T-cell (primary cell): ENCODE measurements at regions not wholly inside any gene's neighbourhood (a gene's known extent, or its start where the extent isn't known, plus 50 kb on each side); places are given as distances from the start of the nearest gene placed in this dataset.

Source experiments
- ATAC-seq, 4 experiments: fragments of 200-7000 bp in 3 of 4; fragments of 150-1000 bp in 1 of 4; cut with Tn5 transposase; replicated peaks in 1 of 4; 1 replicate in 3 of 4; 2 replicates in 1 of 4; pipeline ENCODE4 v1.10.0; 2021; ENCODE audit warnings: moderate library complexity in 3 of 4, mild to moderate bottlenecking in 2 of 4, moderate number of reproducible peaks in 1 of 4
- CTCF ChIA-PET, 2 donors: fragments of 300-600 bp; sonication (Branson Sonifier 250); formaldehyde crosslinking; loops; one replicate each; lab custom pipeline; 2022; ENCODE audit warnings: antibody characterized with exemption in 2 of 2; lab: Charles Lee
- POLR2A ChIA-PET, 2 donors: fragments of 300-600 bp; sonication (Branson Sonifier 250); formaldehyde crosslinking; loops; one replicate each; lab custom pipeline; 2022; ENCODE audit warnings: antibody characterized with exemption in 2 of 2; lab: Charles Lee
- DNase-seq, 35 experiments: peaks; one replicate each; pipeline versions ENCODE4 v3.0.0 to v3.0.0-alpha.2; 2013 to 2023
- H3K27ac ChIP-seq: one replicate; pipeline ENCODE4 v1.5.1; 2013; ENCODE audit warnings: low read length
- H3K27me3 ChIP-seq, 2 experiments: replicated peaks in 1 of 2; 1 replicate in 1 of 2; 2 replicates in 1 of 2; pipeline versions ENCODE4 v1.6.1 to v1.7.0; 2013; ENCODE audit warnings: low read length in 1 of 2, mixed read lengths in 1 of 2; ENCODE audit not compliant: control insufficient read depth in 2 of 2, insufficient read depth in 2 of 2; ENCODE audit errors: extremely low read depth in 1 of 2
- H3K36me3 ChIP-seq, 2 donors: 1 replicate in 1 of 2; 2 replicates in 1 of 2; pipeline versions ENCODE4 v1.6.1 to v1.7.0; 2013; ENCODE audit warnings: low read length in 1 of 2; ENCODE audit not compliant: control insufficient read depth in 2 of 2, insufficient read depth in 1 of 2; ENCODE audit errors: extremely low read depth in 1 of 2
- H3K4me1 ChIP-seq, 2 experiments: 1 replicate in 1 of 2; 2 replicates in 1 of 2; pipeline versions ENCODE4 v1.6.1 to v1.7.0; 2013; ENCODE audit warnings: low read length in 2 of 2, mixed read lengths in 1 of 2; ENCODE audit not compliant: insufficient read depth in 2 of 2, control insufficient read depth in 1 of 2; ENCODE audit errors: extremely low read depth in 1 of 2
- H3K4me3 ChIP-seq, 2 donors: 1 replicate in 1 of 2; 2 replicates in 1 of 2; pipeline versions ENCODE4 v1.5.1 to v1.7.0; 2013; ENCODE audit warnings: mild to moderate bottlenecking in 2 of 2, low read length in 1 of 2, moderate library complexity in 1 of 2; ENCODE audit not compliant: control insufficient read depth in 1 of 2; ENCODE audit errors: extremely low read depth in 1 of 2
- H3K9me3 ChIP-seq: 2 replicates; pipeline ENCODE4 v1.7.0; 2013
- H3K27ac Mint-ChIP-seq, 2 donors: one replicate each; pipeline ENCODE4 v1.8.0; 2020 to 2021; ENCODE audit warnings: mild to moderate bottlenecking in 2 of 2, mixed read lengths in 2 of 2
- H3K27me3 Mint-ChIP-seq, 2 donors: one replicate each; pipeline ENCODE4 v1.8.0; 2021 to 2022; ENCODE audit warnings: mixed read lengths in 2 of 2
- H3K36me3 Mint-ChIP-seq: one replicate; pipeline ENCODE4 v1.8.0; 2021; ENCODE audit warnings: mixed read lengths
- H3K4me1 Mint-ChIP-seq, 3 donors: one replicate each; pipeline ENCODE4 v1.8.0; 2020 to 2022; ENCODE audit warnings: mixed read lengths in 3 of 3, mild to moderate bottlenecking in 1 of 3
- H3K4me3 Mint-ChIP-seq, 3 donors: one replicate each; pipeline ENCODE4 v1.8.0; 2020 to 2022; ENCODE audit warnings: mild to moderate bottlenecking in 3 of 3, mixed read lengths in 3 of 3, moderate library complexity in 3 of 3
- H3K9me3 Mint-ChIP-seq, 3 donors: one replicate each; pipeline ENCODE4 v1.8.0; 2020 to 2022; ENCODE audit warnings: mixed read lengths in 3 of 3
- WGBS: methylation state at CpG from one replicate; pipeline ENCODE4 v1.1.5; 2013; ENCODE audit warnings: missing lambda C conversion rate; ENCODE audit not compliant: insufficient coverage; 5-methylcytosine and 5-hydroxymethylcytosine counted together

DNA sequence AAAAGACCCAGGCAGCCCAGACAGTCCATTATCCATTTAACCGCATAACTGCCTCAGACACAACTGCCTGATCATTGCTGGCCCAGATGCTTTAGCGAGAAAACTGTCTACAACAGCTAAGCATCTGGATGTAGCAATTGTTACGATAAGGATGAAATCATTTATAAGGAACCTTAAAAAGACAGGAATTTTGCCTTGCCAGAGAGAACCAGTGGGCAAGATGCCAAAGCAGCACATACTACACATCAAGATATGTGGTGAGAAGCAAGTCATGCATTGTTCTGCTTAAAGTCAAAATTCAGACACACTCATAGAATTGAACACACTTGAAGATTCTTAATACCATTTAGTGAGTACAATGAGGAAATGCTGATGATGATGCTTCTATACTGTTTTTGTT is 1525.3 kb downstream of the CDH8 start:
- Mint-ChIP-seq H3K27ac (no peak overlapping the region), H3K27me3 (no peaks in the 10 kb centered on the region), H3K4me1 (no peaks in the 10 kb centered on the region), H3K4me3 (no peak overlapping the region), H3K36me3 (no peaks in the 10 kb centered on the region), H3K9me3 (peaks cover 3 to 33% (median 25%) of the 10 kb centered on the region in 3 donors)
- POLR2A ChIA-PET = no interaction called here
- Histone ChIP-seq H3K27me3 (no peaks in the 10 kb centered on the region), H3K9me3 (peaks cover 2% of the 10 kb centered on the region), H3K4me1 (no peaks in the 10 kb centered on the region), H3K36me3 (no peaks in the 10 kb centered on the region), H3K4me3 (no peak overlapping the region), H3K27ac (no peak overlapping the region)
- ATAC-seq = no peak
- 80% methylated on average over 1 of the region's 3 CpGs for WGBS
- CTCF ChIA-PET = no interaction called here
- DNase-seq = no peak

DNA sequence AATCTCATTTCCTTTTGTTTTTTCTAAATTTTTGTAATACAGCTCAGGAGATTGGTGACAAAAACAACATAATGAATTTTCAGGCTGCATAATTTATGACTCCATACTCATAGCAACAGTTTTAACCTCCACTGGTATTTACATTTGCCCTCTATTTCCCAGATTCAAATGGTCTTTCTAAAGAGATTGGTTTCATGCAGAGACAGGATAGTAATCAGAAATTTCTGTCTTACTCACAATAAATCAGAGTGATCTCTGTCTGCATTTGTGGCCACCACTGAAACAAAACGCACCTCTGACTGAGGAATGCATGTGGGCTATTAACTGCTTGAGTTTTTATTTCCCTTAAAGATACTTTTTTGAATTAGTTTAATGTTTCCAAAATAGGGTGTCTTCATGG is 1526.0 kb downstream of the CDH8 start:
- WGBS = no CpG with 5 or more reads among the region's 1 CpG
- Mint-ChIP-seq H3K27me3 (no peaks in the 10 kb centered on the region), H3K36me3 (no peaks in the 10 kb centered on the region), H3K4me1 (no peaks in the 10 kb centered on the region), H3K9me3 (peaks cover under 1 to 35% (median 23%) of the 10 kb centered on the region in 3 donors), H3K4me3 (no peak overlapping the region), H3K27ac (no peak overlapping the region)
- ATAC-seq (no peak), DNase-seq (no peak)
- no peak overlapping the region for H3K4me3 ChIP-seq
- no peaks in the 10 kb centered on the region for H3K9me3 ChIP-seq
- no peaks in the 10 kb centered on the region for H3K4me1 ChIP-seq
- H3K27ac ChIP-seq = no peak overlapping the region
- no peaks in the 10 kb centered on the region for H3K36me3 ChIP-seq
- ChIA-PET CTCF (no interaction called here), POLR2A (no interaction called here)
- no peaks in the 10 kb centered on the region for H3K27me3 ChIP-seq

DNA sequence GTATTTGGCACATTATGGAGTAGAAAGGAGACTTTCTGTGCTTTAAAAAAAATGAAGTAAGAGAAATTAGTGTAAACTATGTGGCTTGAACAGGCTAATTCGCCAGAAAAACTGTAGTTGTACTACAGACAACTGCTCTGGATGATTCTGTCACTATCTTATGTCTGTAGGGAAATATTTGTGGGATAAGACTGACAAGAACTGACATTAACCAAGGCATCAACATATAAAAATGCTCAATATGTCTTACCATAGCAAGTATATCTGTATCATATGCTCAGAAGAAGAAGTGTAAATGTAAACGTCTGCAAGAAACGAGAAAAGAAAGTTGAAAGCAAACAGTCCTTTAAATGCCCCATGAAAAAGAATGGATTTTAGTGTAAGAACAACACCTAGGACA is 1545.0 kb downstream of the CDH8 start:
- Mint-ChIP-seq H3K4me1 (no peaks in the 10 kb centered on the region), H3K4me3 (no peak overlapping the region), H3K36me3 (no peaks in the 10 kb centered on the region), H3K27ac (no peak overlapping the region), H3K27me3 (no peaks in the 10 kb centered on the region), H3K9me3 (peaks cover 11 to 22% (median 18%) of the 10 kb centered on the region in 3 donors)
- no peak overlapping the region for H3K4me3 ChIP-seq
- no CpG with 5 or more reads among the region's 3 CpGs for WGBS
- ChIA-PET CTCF (no interaction called here), POLR2A (no interaction called here)
- H3K36me3 ChIP-seq = no peaks in the 10 kb centered on the region
- DNase-seq (no peak), ATAC-seq (no peak)
- H3K27ac ChIP-seq = no peak overlapping the region
- H3K4me1 ChIP-seq = no peaks in the 10 kb centered on the region
- no peaks in the 10 kb centered on the region for H3K27me3 ChIP-seq
- peaks cover 2% of the 10 kb centered on the region for H3K9me3 ChIP-seq

DNA sequence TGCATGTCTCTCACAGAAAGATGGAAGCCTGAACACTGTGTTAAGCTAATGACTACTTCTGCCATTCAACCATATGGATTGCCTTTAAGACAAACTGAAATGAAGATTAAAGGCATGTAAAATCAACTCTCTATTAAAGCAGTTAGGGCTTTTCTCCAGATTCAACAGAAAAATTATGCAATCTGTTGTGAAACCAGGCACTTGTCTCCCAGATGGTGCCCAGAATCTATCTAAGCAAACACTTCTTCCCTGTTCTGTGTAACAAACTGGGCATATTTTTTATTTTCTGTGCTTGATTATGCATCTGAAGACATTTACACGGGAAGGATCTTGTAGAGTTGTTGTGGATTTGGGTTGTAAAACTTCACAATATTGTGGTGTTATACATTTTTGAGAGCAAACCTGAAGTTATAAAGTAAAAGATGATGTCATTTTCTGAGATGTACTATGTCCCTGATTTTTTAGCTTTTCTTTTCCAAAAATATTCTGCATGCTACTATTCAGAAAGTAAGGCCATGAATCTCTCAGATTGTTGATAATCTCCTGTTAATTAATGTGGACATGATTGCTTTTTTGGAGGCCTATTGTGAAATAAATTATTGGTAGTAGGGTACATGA is 1550.3 kb downstream of the CDH8 start:
- Mint-ChIP-seq H3K4me3 (no peak overlapping the region), H3K27me3 (no peaks in the 10 kb centered on the region), H3K9me3 (peaks cover 20 to 38% (median 30%) of the 10 kb centered on the region in 3 donors), H3K36me3 (no peaks in the 10 kb centered on the region), H3K27ac (no peak overlapping the region), H3K4me1 (no peaks in the 10 kb centered on the region)
- POLR2A ChIA-PET = no interaction called here
- 100% methylated on average over 1 of the region's 1 CpG for WGBS
- no peak for DNase-seq
- H3K27ac ChIP-seq = no peak overlapping the region
- no peaks in the 10 kb centered on the region for H3K4me1 ChIP-seq
- no peak for ATAC-seq
- CTCF ChIA-PET = no interaction called here
- H3K9me3 ChIP-seq = no peaks in the 10 kb centered on the region
- H3K27me3 ChIP-seq = no peaks in the 10 kb centered on the region
- no peaks in the 10 kb centered on the region for H3K36me3 ChIP-seq
- H3K4me3 ChIP-seq = no peak overlapping the region

DNA sequence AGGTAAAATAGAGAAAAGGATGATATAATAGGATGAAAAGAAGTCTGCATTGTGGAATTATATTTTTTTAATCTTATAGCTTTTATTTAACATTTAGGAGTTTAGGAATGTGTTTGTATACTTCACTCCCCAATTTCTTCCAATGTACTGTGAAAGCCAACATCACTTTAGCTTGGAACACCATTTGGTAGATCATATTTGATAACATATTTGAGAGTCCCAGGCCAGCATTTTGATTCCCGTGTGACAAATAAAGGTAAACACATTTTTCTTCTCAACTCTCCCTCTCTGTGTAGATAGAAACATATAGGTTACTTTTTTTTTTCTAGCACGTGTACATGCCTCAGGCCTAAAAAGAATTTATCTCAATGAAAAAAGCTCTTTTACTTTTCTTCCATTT is 1551.3 kb downstream of the CDH8 start:
- H3K4me3 ChIP-seq = no peak overlapping the region
- no peaks in the 10 kb centered on the region for H3K4me1 ChIP-seq
- Mint-ChIP-seq H3K36me3 (no peaks in the 10 kb centered on the region), H3K9me3 (peaks cover 16 to 38% (median 30%) of the 10 kb centered on the region in 3 donors), H3K27me3 (no peaks in the 10 kb centered on the region), H3K27ac (no peak overlapping the region), H3K4me1 (no peaks in the 10 kb centered on the region), H3K4me3 (no peak overlapping the region)
- POLR2A ChIA-PET = no interaction called here
- CTCF ChIA-PET = interaction anchor here in 1 of 2 donors (0.5 kb wide), 1 partner anchor 122 kb away, joined by 5 read pairs; no protein-coding TSS in a partner anchor
- no peak overlapping the region for H3K27ac ChIP-seq
- DNase-seq (no peak), ATAC-seq (no peak)
- no peaks in the 10 kb centered on the region for H3K27me3 ChIP-seq
- H3K36me3 ChIP-seq = no peaks in the 10 kb centered on the region
- no peaks in the 10 kb centered on the region for H3K9me3 ChIP-seq
- WGBS = no CpG with 5 or more reads among the region's 2 CpGs

DNA sequence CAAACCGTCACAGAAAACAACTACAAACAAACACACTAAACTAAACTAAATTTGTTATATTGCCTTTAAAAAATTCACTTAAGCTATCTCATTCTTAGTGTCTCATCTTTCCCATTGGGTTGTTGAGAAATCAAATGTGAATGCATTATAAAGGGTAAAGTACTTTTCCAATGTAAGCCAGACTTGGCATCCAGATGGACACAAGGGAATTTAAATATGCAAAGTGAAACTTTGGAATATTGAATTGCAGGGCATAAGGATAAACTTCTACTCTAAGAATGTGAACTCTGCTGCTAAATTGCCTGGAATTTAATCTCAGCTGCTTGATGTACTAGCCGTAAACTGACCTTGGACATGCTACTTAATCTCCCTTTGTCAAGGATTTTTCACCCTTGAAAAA is 1554.6 kb downstream of the CDH8 start:
- DNase-seq (no peak), ATAC-seq (no peak)
- H3K4me3 Mint-ChIP-seq = no peak overlapping the region
- Histone ChIP-seq H3K4me3 (no peak overlapping the region), H3K27ac (no peak overlapping the region), H3K4me1 (no peaks in the 10 kb centered on the region), H3K27me3 (no peaks in the 10 kb centered on the region), H3K36me3 (no peaks in the 10 kb centered on the region), H3K9me3 (no peaks in the 10 kb centered on the region)
- ChIA-PET POLR2A (no interaction called here), CTCF (no interaction called here)
- no peaks in the 10 kb centered on the region for H3K27me3 Mint-ChIP-seq
- no peaks in the 10 kb centered on the region for H3K36me3 Mint-ChIP-seq
- WGBS = no CpG with 5 or more reads among the region's 2 CpGs
- no peaks in the 10 kb centered on the region for H3K4me1 Mint-ChIP-seq
- no peak overlapping the region for H3K27ac Mint-ChIP-seq
- H3K9me3 Mint-ChIP-seq = peaks cover 10 to 38% (median 25%) of the 10 kb centered on the region in 3 donors

DNA sequence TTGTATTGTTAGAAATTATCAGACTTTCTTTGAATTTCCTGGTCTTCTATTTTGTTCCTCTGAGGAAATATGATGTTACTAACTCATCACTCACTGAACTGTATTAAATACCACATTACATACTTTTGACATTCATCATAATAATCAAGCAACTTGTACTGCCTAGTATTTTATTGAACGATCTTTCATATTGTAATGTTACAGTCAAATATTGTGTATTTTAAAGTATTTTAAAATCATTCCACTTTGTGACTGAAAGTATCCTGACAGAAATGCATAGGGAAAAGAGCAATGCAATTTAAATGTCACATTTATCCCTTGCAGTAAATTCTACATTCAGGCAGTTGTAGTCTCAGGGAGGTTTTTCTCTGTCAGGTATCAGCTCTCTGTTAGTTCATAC is 1557.4 kb downstream of the CDH8 start:
- POLR2A ChIA-PET = no interaction called here
- H3K27ac Mint-ChIP-seq = no peak overlapping the region
- no peak for ATAC-seq

More for the DNA sequence above, 1557.4 kb downstream of the CDH8 start:
- no CpG with 5 or more reads among the region's 1 CpG for WGBS
- Mint-ChIP-seq H3K36me3 (no peaks in the 10 kb centered on the region), H3K4me1 (no peaks in the 10 kb centered on the region), H3K4me3 (no peak overlapping the region), H3K9me3 (peaks cover 19 to 31% (median 21%) of the 10 kb centered on the region in 3 donors), H3K27me3 (no peaks in the 10 kb centered on the region)
- H3K4me1 ChIP-seq = no peaks in the 10 kb centered on the region
- no peaks in the 10 kb centered on the region for H3K9me3 ChIP-seq
- H3K27me3 ChIP-seq = no peaks in the 10 kb centered on the region
- no peak overlapping the region for H3K27ac ChIP-seq
- no peak for DNase-seq
- no peak overlapping the region for H3K4me3 ChIP-seq
- H3K36me3 ChIP-seq = no peaks in the 10 kb centered on the region
- CTCF ChIA-PET = no interaction called here
